GM12892 (cell line): ENCODE measurements at regions not wholly inside any gene's neighbourhood (a gene's known extent, or its start where the extent isn't known, plus 50 kb on each side); places are given as distances from the start of the nearest gene placed in this dataset.

Experiments
- POLR2A ChIP-seq: IDR thresholded peaks from 2 replicates; pipeline ENCODE4 v1.6.1; 2011; ENCODE audit warnings: low read depth, low read length, control low read depth
- POLR2AphosphoS5 ChIP-seq: IDR thresholded peaks from 2 replicates; pipeline ENCODE4 v1.6.1; 2011; ENCODE audit warnings: low read depth, low read length, control low read depth
- TAF1 ChIP-seq: IDR thresholded peaks from 2 replicates; pipeline ENCODE4 v1.6.1; 2011; ENCODE audit warnings: low read depth, mild to moderate bottlenecking, control low read depth, low read length, borderline replicate concordance

GRCh38 chr18:6547476-6547875, 132.8 kb upstream of the L3MBTL4 start:
- TF ChIP-seq POLR2A = no peak
- no peak for TF ChIP-seq POLR2AphosphoS5
- no peak for TF ChIP-seq TAF1
